ENCODE measurements at regions not wholly inside any gene's neighbourhood (a gene's known extent, or its start where the extent isn't known, plus 50 kb on each side); places are given as distances from the start of the nearest gene placed in this dataset.
"Not testable (repeated sequence)": the region's sequence is repeated elsewhere in the genome, so short reads cannot be mapped to it uniquely, and the experiment has no call there.

- Histone ChIP-seq H3K4me1 (no peaks in the 10 kb centered on the region), H3K27me3 (no peaks in the 10 kb centered on the region), H3K27ac (no peak overlapping the region), H3K9me3 (no peaks in the 10 kb centered on the region), H3K36me3 (no peaks in the 10 kb centered on the region), H3K4me3 (no peak overlapping the region)
- no peak for TF ChIP-seq POLR2A (IDR thresholded peaks at IDR 0.05)
- WGBS (ENCODE audit: insufficient coverage, low coverage, low lambda C conversion rate, missing lambda C conversion rate), result 88% methylated on average over 9 of the region's 11 CpGs
- ATAC-seq, result no peak
- no peak for DNase-seq
- intact Hi-C loops (cut with DNase I), result no loop called here
These were observed 1365.3 kb upstream of the WWC1 start for GRCh38 chr5:166926138-166926537.

- H3K27me3 ChIP-seq; H3K4me3 ChIP-seq; H3K9me3 ChIP-seq; H3K27ac ChIP-seq; DNase-seq; H3K4me1 ChIP-seq; H3K36me3 ChIP-seq; ATAC-seq; intact Hi-C loops (cut with DNase I): not testable (repeated sequence)
- WGBS (ENCODE audit: insufficient coverage, low coverage, low lambda C conversion rate, missing lambda C conversion rate), result 93% methylated on average over 7 of the region's 48 CpGs
These were observed 1364.5 kb upstream of the WWC1 start for GRCh38 chr5:166926806-166927475.

DNA sequence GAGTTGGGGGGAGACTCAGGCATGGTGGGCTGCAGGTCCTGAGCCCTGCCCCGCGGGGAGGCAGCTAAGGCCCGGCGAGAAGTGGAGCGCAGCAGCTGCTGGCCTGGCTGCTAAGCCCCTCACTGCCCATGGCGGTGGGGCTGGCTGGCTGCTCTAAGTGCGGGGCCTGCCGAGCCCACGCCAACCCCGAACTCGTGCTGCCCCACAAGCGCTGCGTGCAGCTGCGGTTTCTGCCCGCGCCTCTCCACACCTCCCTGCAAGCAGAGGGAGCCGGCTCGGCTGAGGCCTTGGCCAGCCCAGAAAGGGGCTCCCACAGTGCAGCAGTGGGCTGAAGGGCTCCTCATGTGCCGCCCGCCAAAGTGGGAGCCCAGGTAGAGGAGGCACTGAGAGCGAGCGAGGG lies 1355.1 kb upstream of the WWC1 start:
- intact Hi-C loops (cut with DNase I), result no loop called here
- H3K9me3 ChIP-seq, result no peaks in the 10 kb centered on the region
- ATAC-seq, result no peak
- H3K4me3 ChIP-seq, result no peak overlapping the region
- H3K4me1 ChIP-seq, result no peaks in the 10 kb centered on the region
- H3K27me3 ChIP-seq, result no peaks in the 10 kb centered on the region
- no peaks in the 10 kb centered on the region for H3K36me3 ChIP-seq
- WGBS (ENCODE audit: insufficient coverage, low coverage, low lambda C conversion rate, missing lambda C conversion rate), result 100% methylated on average over 2 of the region's 22 CpGs
- no peak for TF ChIP-seq CTCF (IDR thresholded peaks at IDR 0.05)
- TF ChIP-seq POLR2A (IDR thresholded peaks at IDR 0.05), result no peak
- no peak for DNase-seq
- no peak overlapping the region for H3K27ac ChIP-seq

GRCh38 chr5:166938071-166938470 lies 1353.4 kb upstream of the WWC1 start:
- 26% methylated on average over 2 of the region's 2 CpGs for WGBS (ENCODE audit: insufficient coverage, low coverage, low lambda C conversion rate, missing lambda C conversion rate)
- Histone ChIP-seq H3K4me3 (no peak overlapping the region), H3K27me3 (no peaks in the 10 kb centered on the region), H3K27ac (no peak overlapping the region), H3K4me1 (no peaks in the 10 kb centered on the region), H3K9me3 (no peaks in the 10 kb centered on the region), H3K36me3 (no peaks in the 10 kb centered on the region)
- no peak for DNase-seq
- no peak for ATAC-seq
- TF ChIP-seq POLR2A (IDR thresholded peaks at IDR 0.05), result no peak
- TF ChIP-seq CTCF (IDR thresholded peaks at IDR 0.05), result no peak
- intact Hi-C loops (cut with DNase I), result no loop called here

DNA sequence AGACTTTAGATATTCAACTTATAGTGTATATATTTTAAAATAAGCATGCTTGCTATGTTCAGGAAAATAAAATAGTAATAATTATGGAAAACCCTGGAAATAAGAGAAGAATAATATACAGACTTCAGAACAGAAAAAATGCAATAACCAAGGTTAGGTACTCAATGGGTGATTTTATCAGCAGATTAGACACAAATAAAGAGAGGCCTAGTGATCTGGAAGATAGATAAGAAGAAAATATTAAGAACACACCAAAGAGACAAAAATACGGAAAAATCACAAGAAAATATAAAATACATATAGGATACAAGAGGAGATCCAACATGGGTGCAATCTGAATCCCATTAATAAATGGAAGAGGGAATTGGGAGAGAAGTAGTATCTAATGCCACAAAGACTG lies 1348.5 kb upstream of the WWC1 start:
- 56% methylated on average over 1 of the region's 1 CpG for WGBS (ENCODE audit: insufficient coverage, low coverage, low lambda C conversion rate, missing lambda C conversion rate)
- ATAC-seq (no peak), DNase-seq (no peak)
- H3K4me3 ChIP-seq, result no peak overlapping the region
- H3K9me3 ChIP-seq, result no peaks in the 10 kb centered on the region
- H3K27me3 ChIP-seq, result no peaks in the 10 kb centered on the region
- no peaks in the 10 kb centered on the region for H3K4me1 ChIP-seq
- H3K27ac ChIP-seq, result no peak overlapping the region
- H3K36me3 ChIP-seq, result no peaks in the 10 kb centered on the region
- intact Hi-C loops (cut with DNase I), result no loop called here
- no peak for TF ChIP-seq POLR2A (IDR thresholded peaks at IDR 0.05)

DNA sequence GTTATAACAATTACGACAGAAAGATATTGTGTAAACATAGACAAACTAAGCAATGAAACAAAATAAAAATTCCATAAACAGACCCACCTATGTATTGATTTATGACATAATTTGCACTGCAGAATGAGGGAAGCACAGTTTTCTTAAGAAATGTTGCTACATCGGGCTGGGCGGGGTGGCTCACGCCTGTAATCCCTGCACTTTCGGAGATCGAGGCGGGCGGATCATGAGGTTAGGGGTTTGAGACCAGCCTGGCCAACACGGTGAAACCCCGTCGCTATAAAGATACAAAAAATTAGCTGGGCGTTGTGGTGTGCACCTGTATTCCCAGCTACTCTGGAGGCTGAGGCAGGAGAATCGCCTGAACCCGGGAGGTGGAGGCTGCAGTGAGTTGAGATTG lies 1344.4 kb upstream of the WWC1 start:
- TF ChIP-seq CTCF (IDR thresholded peaks at IDR 0.05) (no peak), POLR2A (IDR thresholded peaks at IDR 0.05) (no peak)
- no peaks in the 10 kb centered on the region for H3K36me3 ChIP-seq
- no peak overlapping the region for H3K27ac ChIP-seq
- 74% methylated on average over 12 of the region's 14 CpGs for WGBS (ENCODE audit: insufficient coverage, low coverage, low lambda C conversion rate, missing lambda C conversion rate)
- intact Hi-C loops (cut with DNase I), result no loop called here
- no peaks in the 10 kb centered on the region for H3K9me3 ChIP-seq
- no peak for DNase-seq
- no peaks in the 10 kb centered on the region for H3K4me1 ChIP-seq
- ATAC-seq, result no peak
- no peaks in the 10 kb centered on the region for H3K27me3 ChIP-seq
- H3K4me3 ChIP-seq, result no peak overlapping the region
